Suprapubic skin (tissue), 3 donors: ENCODE measurements at regions not wholly inside any gene's neighbourhood (a gene's known extent, or its start where the extent isn't known, plus 50 kb on each side); places are given as distances from the start of the nearest gene placed in this dataset.

ENCODE experiments used
- EP300 ChIP-seq: sonication (generic); formaldehyde crosslinking; IDR thresholded peaks from one replicate; pipeline ENCODE4 v1.6.1; 2017; ENCODE audit warnings: antibody characterized with exemption
- TF ChIP-seq, protein P1 (sequence below), 2 donors: fragments of 200-600 bp in 1 of 2; fragments of 450-650 bp in 1 of 2; sonication (generic) in 1 of 2; IDR thresholded peaks; one replicate each; pipeline ENCODE4 v1.5.1; 2016 to 2019; ENCODE audit warnings: antibody characterized with exemption in 2 of 2, mild to moderate bottlenecking in 1 of 2, moderate library complexity in 1 of 2

DNA sequence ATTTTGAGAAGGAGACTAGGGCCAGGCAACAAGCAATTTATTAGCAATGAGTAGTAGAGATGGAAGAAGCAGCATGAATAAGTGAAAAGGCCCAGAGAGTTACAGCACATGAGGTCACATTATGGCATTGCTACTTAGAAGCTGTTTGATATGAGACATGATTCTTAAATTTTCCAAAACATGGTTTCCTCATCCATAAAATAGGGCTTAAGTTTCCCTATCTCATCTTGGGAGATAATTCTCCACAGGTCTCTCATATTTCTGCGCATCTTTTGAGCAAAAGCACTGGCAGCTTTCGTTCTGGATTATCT, 656.1 kb downstream of the EPHA7 start:
- no peak for TF ChIP-seq EP300
- TF ChIP-seq, protein P1, sequence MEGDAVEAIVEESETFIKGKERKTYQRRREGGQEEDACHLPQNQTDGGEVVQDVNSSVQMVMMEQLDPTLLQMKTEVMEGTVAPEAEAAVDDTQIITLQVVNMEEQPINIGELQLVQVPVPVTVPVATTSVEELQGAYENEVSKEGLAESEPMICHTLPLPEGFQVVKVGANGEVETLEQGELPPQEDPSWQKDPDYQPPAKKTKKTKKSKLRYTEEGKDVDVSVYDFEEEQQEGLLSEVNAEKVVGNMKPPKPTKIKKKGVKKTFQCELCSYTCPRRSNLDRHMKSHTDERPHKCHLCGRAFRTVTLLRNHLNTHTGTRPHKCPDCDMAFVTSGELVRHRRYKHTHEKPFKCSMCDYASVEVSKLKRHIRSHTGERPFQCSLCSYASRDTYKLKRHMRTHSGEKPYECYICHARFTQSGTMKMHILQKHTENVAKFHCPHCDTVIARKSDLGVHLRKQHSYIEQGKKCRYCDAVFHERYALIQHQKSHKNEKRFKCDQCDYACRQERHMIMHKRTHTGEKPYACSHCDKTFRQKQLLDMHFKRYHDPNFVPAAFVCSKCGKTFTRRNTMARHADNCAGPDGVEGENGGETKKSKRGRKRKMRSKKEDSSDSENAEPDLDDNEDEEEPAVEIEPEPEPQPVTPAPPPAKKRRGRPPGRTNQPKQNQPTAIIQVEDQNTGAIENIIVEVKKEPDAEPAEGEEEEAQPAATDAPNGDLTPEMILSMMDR (IDR thresholded peaks at IDR 0.05): no peak
